ENCODE measurements at regions not wholly inside any gene's neighbourhood (a gene's known extent, or its start where the extent isn't known, plus 50 kb on each side); places are given as distances from the start of the nearest gene placed in this dataset.

DNA sequence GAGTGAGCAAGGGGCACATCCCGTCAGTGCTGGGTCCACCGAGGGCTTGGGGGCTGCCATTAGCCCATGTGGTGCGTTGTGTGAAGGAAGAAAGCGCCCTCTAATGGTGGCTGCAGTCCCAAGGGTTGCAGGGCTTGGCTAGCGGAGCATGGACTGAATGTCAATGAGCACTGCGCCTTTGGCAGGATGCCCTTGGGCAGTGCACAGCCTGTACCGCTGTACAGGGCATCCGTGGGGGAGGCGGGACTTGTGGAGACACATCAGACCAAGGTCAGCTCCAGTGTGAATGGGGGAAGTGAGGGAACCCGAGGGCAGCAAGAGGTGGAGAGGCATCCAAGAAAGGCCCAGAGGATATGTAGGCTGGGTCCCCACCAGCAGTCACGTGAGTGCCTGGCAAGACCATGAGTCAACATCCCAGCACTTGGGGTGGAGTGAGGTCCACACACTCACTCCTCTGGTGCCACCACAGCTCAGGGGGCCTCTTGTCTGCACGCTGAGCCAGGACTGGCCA is 75.5 kb upstream of the MED9 start (continued):
- TF ChIP-seq ZBTB3 (CRISPR knock-in tag; IDR thresholded peaks at IDR 0.05; ENCODE audit: borderline replicate concordance, low read depth) (no peak), GPBP1L1 (CRISPR knock-in tag; IDR thresholded peaks at IDR 0.05) (no peak), ZNF292 (CRISPR knock-in tag; IDR thresholded peaks at IDR 0.05; ENCODE audit: borderline replicate concordance, low read depth) (no peak), ZNF10 (CRISPR knock-in tag; IDR thresholded peaks at IDR 0.05; ENCODE audit: borderline replicate concordance, low read depth) (no peak), NKX3-1 (CRISPR knock-in tag; IDR thresholded peaks at IDR 0.05) (no peak), CBX1 (IDR thresholded peaks at IDR 0.05; ENCODE audit: low read depth) (no peak), TRIM24 (CRISPR knock-in tag; IDR thresholded peaks at IDR 0.05) (no peak), ZNF773 (CRISPR knock-in tag; IDR thresholded peaks at IDR 0.05; ENCODE audit: borderline replicate concordance) (no peak), MIER3 (CRISPR knock-in tag; IDR thresholded peaks at IDR 0.05; ENCODE audit: borderline replicate concordance) (no peak), ZNF749 (CRISPR knock-in tag; IDR thresholded peaks at IDR 0.05; ENCODE audit: borderline replicate concordance) (no peak), NBN (conservative IDR thresholded peaks at IDR 0.05) (no peak), TOE1 (CRISPR knock-in tag; IDR thresholded peaks at IDR 0.05) (no peak), SAP130 (CRISPR knock-in tag; IDR thresholded peaks at IDR 0.05; ENCODE audit: low read depth) (no peak), ZNF264 (CRISPR knock-in tag; IDR thresholded peaks at IDR 0.05) (no peak), ZNF234 (CRISPR knock-in tag; conservative IDR thresholded peaks at IDR 0.05) (no peak), MBNL3 (CRISPR knock-in tag; conservative IDR thresholded peaks at IDR 0.05) (no peak), ZNF776 (CRISPR knock-in tag; IDR thresholded peaks at IDR 0.05) (no peak), SP5 (CRISPR knock-in tag; IDR thresholded peaks at IDR 0.05; ENCODE audit: borderline replicate concordance, low read depth) (no peak), ZNF768 (CRISPR knock-in tag; IDR thresholded peaks at IDR 0.05) (no peak), ZNF746 (CRISPR knock-in tag; IDR thresholded peaks at IDR 0.05) (no peak), TMF1 (CRISPR knock-in tag; IDR thresholded peaks at IDR 0.05; ENCODE audit: low read depth) (no peak), IRF1 (CRISPR knock-in tag; IDR thresholded peaks at IDR 0.05; ENCODE audit: low read depth) (no peak), SMARCE1 (IDR thresholded peaks at IDR 0.05; ENCODE audit: borderline replicate concordance) (no peak), STAG1 (CRISPR knock-in tag; IDR thresholded peaks at IDR 0.05) (peak; percentile 56), CEBPG (CRISPR knock-in tag; IDR thresholded peaks at IDR 0.05) (no peak), NFAT5 (CRISPR knock-in tag; IDR thresholded peaks at IDR 0.05) (no peak), ZNF432 (CRISPR knock-in tag; IDR thresholded peaks at IDR 0.05; ENCODE audit: borderline replicate concordance) (no peak), AGO2 (optimal IDR thresholded peaks at IDR 0.05; ENCODE audit: low read depth, low read length) (no peak)
